Uterus (tissue), 2 donors: ENCODE measurements at regions not wholly inside any gene's neighbourhood (a gene's known extent, or its start where the extent isn't known, plus 50 kb on each side); places are given as distances from the start of the nearest gene placed in this dataset.

Source experiments
- CTCF ChIP-seq, 4 experiments: fragments of 200-600 bp in 2 of 4; fragments of 450-650 bp in 2 of 4; sonication (generic) in 2 of 4; IDR thresholded peaks; one replicate each; pipeline ENCODE4 v1.5.1; 2016 to 2019; ENCODE audit warnings: antibody characterized with exemption in 4 of 4, mild to moderate bottlenecking in 2 of 4, moderate library complexity in 1 of 4
- POLR2A ChIP-seq, 2 donors: fragments of 450-650 bp; IDR thresholded peaks; one replicate each; pipeline ENCODE4 v1.6.1; 2016; ENCODE audit warnings: antibody characterized with exemption in 2 of 2, mild to moderate bottlenecking in 1 of 2, moderate library complexity in 1 of 2

GRCh38 chr3:159800434-159801155 lies 188.0 kb upstream of the IL12A start:
- TF ChIP-seq CTCF (IDR thresholded peaks at IDR 0.05) (no peak), POLR2A (IDR thresholded peaks at IDR 0.05) (no peak)
